ENCODE measurements at regions not wholly inside any gene's neighbourhood (a gene's known extent, or its start where the extent isn't known, plus 50 kb on each side); places are given as distances from the start of the nearest gene placed in this dataset.

DNA sequence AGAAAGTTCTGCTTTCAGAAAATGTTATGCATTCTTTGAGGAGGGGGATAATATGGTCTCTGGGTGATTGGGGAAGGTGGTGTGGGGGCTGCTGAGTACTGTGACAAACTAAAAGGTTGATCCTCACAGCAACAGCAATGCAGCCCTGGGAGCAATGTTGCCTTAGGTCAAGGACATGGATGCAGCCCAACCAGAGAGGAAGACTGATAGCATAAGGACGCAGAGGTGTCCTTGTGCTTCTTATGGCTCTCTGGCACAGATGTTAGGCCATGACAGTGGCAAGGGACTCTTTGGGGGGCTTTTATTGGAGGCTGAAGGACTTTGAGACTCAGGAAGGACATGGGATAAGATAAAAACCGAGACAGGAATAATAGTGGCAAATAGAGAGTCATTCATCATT, 186.2 kb upstream of the PHACTR1 start:
- Histone ChIP-seq H3K9me3 (ENCODE audit: control extremely low read depth in 1 of 5, control insufficient read depth in 4 of 5, insufficient read depth in 2 of 5, low read depth in 1 of 5, low read length in 4 of 5) (peaks cover 0 to under 1% (median 0%) of the 10 kb centered on the region in 5 experiments), H3K27ac (ENCODE audit: insufficient read depth in 1 of 2, low read depth in 1 of 2, low read length in 2 of 2, poor library complexity in 1 of 2, severe bottlenecking in 2 of 2) (no peak overlapping the region), H3K36me3 (ENCODE audit: control insufficient read depth in 4 of 4, insufficient read depth in 4 of 4, low read length in 3 of 4) (no peaks in the 10 kb centered on the region), H3K27me3 (replicated peaks in 2 of 5; ENCODE audit: control insufficient read depth in 4 of 5, insufficient read depth in 5 of 5, low read length in 4 of 5) (no peaks in the 10 kb centered on the region), H3K4me1 (ENCODE audit: control extremely low read depth in 1 of 4, control insufficient read depth in 4 of 4, insufficient read depth in 4 of 4, low read length in 3 of 4) (no peaks in the 10 kb centered on the region), H3K4me3 (ENCODE audit: control insufficient read depth in 1 of 7, extremely low read depth in 1 of 7, insufficient read depth in 4 of 7, low read depth in 2 of 7, low read length in 6 of 7) (no peak overlapping the region)
- CTCF ChIA-PET, result no interaction called here
- 90% methylated on average over 2 of the region's 2 CpGs for WGBS (ENCODE audit: insufficient coverage)
- DNase-seq, result no peak
- POLR2A ChIA-PET, result no interaction called here

DNA sequence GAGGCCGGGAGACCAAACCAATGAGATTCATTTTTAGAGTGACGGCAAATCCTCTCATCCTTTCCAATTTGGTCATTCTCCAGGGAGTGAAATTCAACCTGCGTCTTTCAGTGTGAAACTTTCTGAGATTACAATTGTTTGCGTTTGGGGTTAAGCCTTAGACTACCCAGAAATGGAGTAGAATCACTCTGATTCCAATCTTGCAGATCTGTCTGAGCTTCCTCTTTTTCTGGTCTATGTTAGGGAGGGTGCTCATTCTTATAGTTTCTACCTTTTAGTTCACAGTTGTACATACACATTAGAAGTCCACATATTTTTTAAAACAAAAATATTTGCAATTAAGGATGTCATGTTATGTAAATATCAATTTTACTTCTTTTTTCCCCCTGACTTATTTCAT, 183.0 kb upstream of the PHACTR1 start:
- Histone ChIP-seq H3K27ac (ENCODE audit: insufficient read depth in 1 of 2, low read depth in 1 of 2, low read length in 2 of 2, poor library complexity in 1 of 2, severe bottlenecking in 2 of 2) (no peak overlapping the region), H3K9me3 (ENCODE audit: control extremely low read depth in 1 of 5, control insufficient read depth in 4 of 5, insufficient read depth in 2 of 5, low read depth in 1 of 5, low read length in 4 of 5) (no peaks in the 10 kb centered on the region), H3K27me3 (replicated peaks in 2 of 5; ENCODE audit: control insufficient read depth in 4 of 5, insufficient read depth in 5 of 5, low read length in 4 of 5) (no peaks in the 10 kb centered on the region), H3K4me1 (ENCODE audit: control extremely low read depth in 1 of 4, control insufficient read depth in 4 of 4, insufficient read depth in 4 of 4, low read length in 3 of 4) (no peaks in the 10 kb centered on the region), H3K36me3 (ENCODE audit: control insufficient read depth in 4 of 4, insufficient read depth in 4 of 4, low read length in 3 of 4) (no peaks in the 10 kb centered on the region), H3K4me3 (ENCODE audit: control insufficient read depth in 1 of 7, extremely low read depth in 1 of 7, insufficient read depth in 4 of 7, low read depth in 2 of 7, low read length in 6 of 7) (no peak overlapping the region)
- CTCF ChIA-PET, result no interaction called here
- 79% methylated on average over 4 of the region's 4 CpGs for WGBS (ENCODE audit: insufficient coverage)
- POLR2A ChIA-PET, result no interaction called here
- peak; percentile 6 to 58 (median 38) for DNase-seq

DNA sequence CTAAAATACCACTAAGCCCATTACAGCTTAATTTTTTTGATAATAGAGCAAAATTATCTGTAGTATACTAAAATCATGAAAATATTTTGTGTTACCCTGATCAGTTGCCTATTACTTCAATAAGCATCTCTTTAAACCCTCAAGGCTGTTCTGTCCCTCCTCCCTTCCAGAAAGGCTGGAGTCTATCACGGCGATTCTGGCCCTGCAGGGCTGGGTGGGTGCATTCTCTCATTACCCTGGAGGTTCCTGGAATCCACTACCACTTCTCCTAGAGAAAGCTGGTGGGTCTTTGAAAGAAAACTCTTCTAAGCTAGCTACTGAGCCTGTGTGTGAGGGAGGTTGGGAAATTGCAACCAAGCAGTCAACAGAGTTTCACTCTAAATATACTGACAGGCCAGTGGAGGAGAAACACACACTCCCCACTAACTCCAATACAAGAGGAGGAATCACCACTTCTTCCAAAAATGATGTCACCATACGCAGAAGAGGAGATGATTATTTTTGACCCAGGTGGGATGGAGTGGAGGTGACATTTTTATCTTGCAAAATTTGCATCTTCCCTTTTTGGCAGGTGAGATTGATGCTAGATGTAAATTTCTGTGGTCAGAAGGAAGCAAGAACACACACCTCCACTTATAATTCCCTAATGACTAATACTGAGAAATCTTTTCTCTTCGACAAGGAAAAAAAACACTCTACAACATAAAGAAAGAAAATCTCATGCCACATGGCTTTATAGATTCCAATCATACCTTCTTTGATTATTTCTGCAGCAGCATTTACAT, 182.3 kb upstream of the PHACTR1 start:
- CTCF ChIA-PET, result no interaction called here
- no peaks in the 10 kb centered on the region for H3K27me3 ChIP-seq (replicated peaks in 2 of 5; ENCODE audit: control insufficient read depth in 4 of 5, insufficient read depth in 5 of 5, low read length in 4 of 5)
- POLR2A ChIA-PET, result no interaction called here
- no peak overlapping the region for H3K27ac ChIP-seq (ENCODE audit: insufficient read depth in 1 of 2, low read depth in 1 of 2, low read length in 2 of 2, poor library complexity in 1 of 2, severe bottlenecking in 2 of 2)
- no peaks in the 10 kb centered on the region for H3K36me3 ChIP-seq (ENCODE audit: control insufficient read depth in 4 of 4, insufficient read depth in 4 of 4, low read length in 3 of 4)
- DNase-seq, result no peak
- no peaks in the 10 kb centered on the region for H3K9me3 ChIP-seq (ENCODE audit: control extremely low read depth in 1 of 5, control insufficient read depth in 4 of 5, insufficient read depth in 2 of 5, low read depth in 1 of 5, low read length in 4 of 5)
- 94% methylated on average over 3 of the region's 4 CpGs for WGBS (ENCODE audit: insufficient coverage)
- no peak overlapping the region for H3K4me3 ChIP-seq (ENCODE audit: control insufficient read depth in 1 of 7, extremely low read depth in 1 of 7, insufficient read depth in 4 of 7, low read depth in 2 of 7, low read length in 6 of 7)
- no peaks in the 10 kb centered on the region for H3K4me1 ChIP-seq (ENCODE audit: control extremely low read depth in 1 of 4, control insufficient read depth in 4 of 4, insufficient read depth in 4 of 4, low read length in 3 of 4)

DNA sequence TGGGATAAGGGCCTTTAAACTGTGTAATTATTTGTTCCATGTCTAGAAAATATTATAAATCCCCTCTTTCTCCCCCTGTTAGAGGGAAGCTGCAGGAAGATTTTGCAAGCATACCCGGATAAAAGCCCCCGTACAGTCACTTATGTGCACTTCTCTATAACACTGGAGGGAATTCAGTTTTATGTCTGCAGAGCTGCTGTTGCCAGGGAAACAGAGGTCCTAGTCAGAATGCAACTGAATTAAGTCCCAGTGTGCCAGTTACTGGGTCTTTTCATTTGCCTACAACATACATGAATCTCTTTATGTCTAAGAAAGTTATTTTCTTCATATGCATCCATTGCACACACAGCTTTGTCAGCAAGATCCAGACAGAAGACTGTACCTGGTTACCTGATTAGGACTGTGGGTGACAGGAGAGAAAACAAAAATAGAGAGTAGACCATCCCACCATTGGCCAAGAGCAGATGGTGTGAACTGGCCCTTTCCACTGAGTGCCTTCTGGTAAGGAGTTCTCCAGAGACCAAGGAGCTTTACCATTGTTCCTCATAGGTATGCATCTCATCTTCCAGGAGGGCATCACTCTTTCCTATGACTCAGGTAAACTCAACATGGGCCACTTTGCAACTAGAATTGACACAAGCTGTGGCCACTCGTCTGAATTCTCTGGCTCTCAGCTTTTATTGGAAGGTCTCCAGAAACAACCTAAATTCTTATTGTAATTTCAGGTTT, 180.8 kb upstream of the PHACTR1 start:
- H3K4me3 ChIP-seq (ENCODE audit: control insufficient read depth in 1 of 7, extremely low read depth in 1 of 7, insufficient read depth in 4 of 7, low read depth in 2 of 7, low read length in 6 of 7), result no peak overlapping the region
- no peaks in the 10 kb centered on the region for H3K36me3 ChIP-seq (ENCODE audit: control insufficient read depth in 4 of 4, insufficient read depth in 4 of 4, low read length in 3 of 4)
- ChIA-PET CTCF (interaction anchor here (1.3 kb wide), 1 partner anchor 808 kb away, joined by 3 read pairs; no protein-coding TSS in a partner anchor), POLR2A (no interaction called here)
- no peaks in the 10 kb centered on the region for H3K27me3 ChIP-seq (replicated peaks in 2 of 5; ENCODE audit: control insufficient read depth in 4 of 5, insufficient read depth in 5 of 5, low read length in 4 of 5)
- no peak overlapping the region for H3K27ac ChIP-seq (ENCODE audit: insufficient read depth in 1 of 2, low read depth in 1 of 2, low read length in 2 of 2, poor library complexity in 1 of 2, severe bottlenecking in 2 of 2)
- whole genome bisulfite sequencing (ENCODE audit: insufficient coverage), result 100% methylated on average over 1 of the region's 3 CpGs
- no peaks in the 10 kb centered on the region for H3K4me1 ChIP-seq (ENCODE audit: control extremely low read depth in 1 of 4, control insufficient read depth in 4 of 4, insufficient read depth in 4 of 4, low read length in 3 of 4)
- DNase-seq, result no peak
- H3K9me3 ChIP-seq (ENCODE audit: control extremely low read depth in 1 of 5, control insufficient read depth in 4 of 5, insufficient read depth in 2 of 5, low read depth in 1 of 5, low read length in 4 of 5), result no peaks in the 10 kb centered on the region

DNA sequence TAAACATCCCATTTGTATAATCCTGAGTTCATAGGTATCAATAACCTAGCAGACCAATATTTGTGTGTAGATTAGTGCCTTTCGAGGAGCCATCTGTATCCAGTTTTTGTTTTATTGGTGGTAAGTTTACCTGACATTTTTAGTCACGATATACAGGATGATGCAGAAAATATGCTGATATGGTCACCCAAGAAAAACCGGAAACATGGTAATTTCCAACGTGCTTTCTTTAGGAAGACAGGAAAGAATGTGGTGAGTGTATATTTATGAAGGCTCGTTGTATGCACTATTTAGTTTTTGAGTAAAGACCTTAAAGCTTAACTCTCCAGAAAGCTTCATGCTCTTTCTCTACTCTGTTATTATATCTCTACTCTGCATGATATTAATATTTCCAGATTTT, 180.2 kb upstream of the PHACTR1 start:
- ChIA-PET CTCF (interaction anchor here (1.3 kb wide), 1 partner anchor 808 kb away, joined by 3 read pairs; no protein-coding TSS in a partner anchor), POLR2A (no interaction called here)
- H3K4me1 ChIP-seq (ENCODE audit: control extremely low read depth in 1 of 4, control insufficient read depth in 4 of 4, insufficient read depth in 4 of 4, low read length in 3 of 4), result no peaks in the 10 kb centered on the region
- no peak overlapping the region for H3K27ac ChIP-seq (ENCODE audit: insufficient read depth in 1 of 2, low read depth in 1 of 2, low read length in 2 of 2, poor library complexity in 1 of 2, severe bottlenecking in 2 of 2)
- WGBS (ENCODE audit: insufficient coverage), result 50% methylated on average over 3 of the region's 5 CpGs
- no peak for DNase-seq
- no peaks in the 10 kb centered on the region for H3K9me3 ChIP-seq (ENCODE audit: control extremely low read depth in 1 of 5, control insufficient read depth in 4 of 5, insufficient read depth in 2 of 5, low read depth in 1 of 5, low read length in 4 of 5)
- no peaks in the 10 kb centered on the region for H3K36me3 ChIP-seq (ENCODE audit: control insufficient read depth in 4 of 4, insufficient read depth in 4 of 4, low read length in 3 of 4)
- no peaks in the 10 kb centered on the region for H3K27me3 ChIP-seq (replicated peaks in 2 of 5; ENCODE audit: control insufficient read depth in 4 of 5, insufficient read depth in 5 of 5, low read length in 4 of 5)
- no peak overlapping the region for H3K4me3 ChIP-seq (ENCODE audit: control insufficient read depth in 1 of 7, extremely low read depth in 1 of 7, insufficient read depth in 4 of 7, low read depth in 2 of 7, low read length in 6 of 7)

DNA sequence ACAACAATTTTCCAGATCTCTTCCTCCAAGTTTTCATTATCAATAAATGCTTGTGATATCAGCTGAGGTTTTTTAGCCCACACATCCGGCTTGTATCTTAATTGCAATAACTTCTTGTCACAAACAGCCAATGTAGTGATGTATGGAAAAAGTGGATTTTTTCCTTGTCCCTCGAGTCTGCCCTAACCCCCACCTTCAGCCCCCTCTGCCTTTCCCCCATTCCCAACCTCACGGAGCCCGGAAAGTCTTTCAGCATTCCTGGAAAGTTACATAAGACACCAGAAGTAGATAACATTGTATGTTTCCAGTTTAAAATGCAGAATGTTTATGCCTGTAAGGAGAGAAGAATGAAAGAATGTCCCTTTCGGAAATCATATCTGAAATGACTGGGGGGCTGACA, 179.2 kb upstream of the PHACTR1 start:
- Histone ChIP-seq H3K9me3 (ENCODE audit: control extremely low read depth in 1 of 5, control insufficient read depth in 4 of 5, insufficient read depth in 2 of 5, low read depth in 1 of 5, low read length in 4 of 5) (no peaks in the 10 kb centered on the region), H3K27me3 (replicated peaks in 2 of 5; ENCODE audit: control insufficient read depth in 4 of 5, insufficient read depth in 5 of 5, low read length in 4 of 5) (no peaks in the 10 kb centered on the region), H3K36me3 (ENCODE audit: control insufficient read depth in 4 of 4, insufficient read depth in 4 of 4, low read length in 3 of 4) (no peaks in the 10 kb centered on the region), H3K4me1 (ENCODE audit: control extremely low read depth in 1 of 4, control insufficient read depth in 4 of 4, insufficient read depth in 4 of 4, low read length in 3 of 4) (no peaks in the 10 kb centered on the region), H3K4me3 (ENCODE audit: control insufficient read depth in 1 of 7, extremely low read depth in 1 of 7, insufficient read depth in 4 of 7, low read depth in 2 of 7, low read length in 6 of 7) (no peak overlapping the region), H3K27ac (ENCODE audit: insufficient read depth in 1 of 2, low read depth in 1 of 2, low read length in 2 of 2, poor library complexity in 1 of 2, severe bottlenecking in 2 of 2) (no peak overlapping the region)
- no CpG with 5 or more reads among the region's 5 CpGs for WGBS (ENCODE audit: insufficient coverage)
- DNase-seq, result no peak
- POLR2A ChIA-PET, result no interaction called here
- CTCF ChIA-PET, result no interaction called here

DNA sequence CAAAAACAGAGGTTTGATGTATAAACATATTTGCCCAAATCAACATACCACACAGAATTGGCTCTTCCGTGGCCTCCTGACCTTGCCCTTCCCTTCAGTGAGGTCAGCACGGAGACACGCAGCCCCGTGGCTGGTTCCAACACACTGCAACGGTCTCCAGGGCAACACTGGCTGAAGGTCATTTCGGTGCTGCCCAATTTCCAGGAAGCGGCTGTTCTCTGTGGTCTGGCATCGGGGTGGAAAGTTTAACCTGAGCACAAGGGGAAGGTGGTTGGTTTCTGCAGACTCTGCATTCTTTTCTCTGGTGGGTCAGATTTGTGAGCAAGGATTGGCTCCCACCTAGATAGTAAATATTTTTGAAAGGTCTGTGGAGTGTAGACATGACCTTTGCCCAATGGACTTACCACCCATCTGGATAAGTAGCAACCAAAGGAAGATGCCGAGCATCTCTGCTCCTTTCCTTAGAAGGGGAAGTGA, 177.6 kb upstream of the PHACTR1 start:
- POLR2A ChIA-PET, result no interaction called here
- H3K27ac ChIP-seq (ENCODE audit: insufficient read depth in 1 of 2, low read depth in 1 of 2, low read length in 2 of 2, poor library complexity in 1 of 2, severe bottlenecking in 2 of 2), result no peak overlapping the region
- no peaks in the 10 kb centered on the region for H3K4me1 ChIP-seq (ENCODE audit: control extremely low read depth in 1 of 4, control insufficient read depth in 4 of 4, insufficient read depth in 4 of 4, low read length in 3 of 4)
- H3K27me3 ChIP-seq (replicated peaks in 2 of 5; ENCODE audit: control insufficient read depth in 4 of 5, insufficient read depth in 5 of 5, low read length in 4 of 5), result no peaks in the 10 kb centered on the region
- CTCF ChIA-PET, result no interaction called here
- H3K9me3 ChIP-seq (ENCODE audit: control extremely low read depth in 1 of 5, control insufficient read depth in 4 of 5, insufficient read depth in 2 of 5, low read depth in 1 of 5, low read length in 4 of 5), result peaks cover 0 to 2% (median 0%) of the 10 kb centered on the region in 5 experiments
- H3K36me3 ChIP-seq (ENCODE audit: control insufficient read depth in 4 of 4, insufficient read depth in 4 of 4, low read length in 3 of 4), result no peaks in the 10 kb centered on the region
- DNase-seq, result no peak
- WGBS (ENCODE audit: insufficient coverage), result 89% methylated on average over 6 of the region's 9 CpGs
- no peak overlapping the region for H3K4me3 ChIP-seq (ENCODE audit: control insufficient read depth in 1 of 7, extremely low read depth in 1 of 7, insufficient read depth in 4 of 7, low read depth in 2 of 7, low read length in 6 of 7)
